ENCODE measurements at regions not wholly inside any gene's neighbourhood (a gene's known extent, or its start where the extent isn't known, plus 50 kb on each side); places are given as distances from the start of the nearest gene placed in this dataset.
"Not testable (repeated sequence)": the region's sequence is repeated elsewhere in the genome, so short reads cannot be mapped to it uniquely, and the experiment has no call there.

GRCh38 chr19:29004796-29005195, 208.2 kb downstream of the UQCRFS1 start:
- no peak for DNase-seq

GRCh38 chr19:29003641-29004409, 209.1 kb downstream of the UQCRFS1 start:
- no peak for DNase-seq

- DNase-seq: no peak
Observed at GRCh38 chr19:29002336-29002735, 210.6 kb downstream of the UQCRFS1 start.

DNA sequence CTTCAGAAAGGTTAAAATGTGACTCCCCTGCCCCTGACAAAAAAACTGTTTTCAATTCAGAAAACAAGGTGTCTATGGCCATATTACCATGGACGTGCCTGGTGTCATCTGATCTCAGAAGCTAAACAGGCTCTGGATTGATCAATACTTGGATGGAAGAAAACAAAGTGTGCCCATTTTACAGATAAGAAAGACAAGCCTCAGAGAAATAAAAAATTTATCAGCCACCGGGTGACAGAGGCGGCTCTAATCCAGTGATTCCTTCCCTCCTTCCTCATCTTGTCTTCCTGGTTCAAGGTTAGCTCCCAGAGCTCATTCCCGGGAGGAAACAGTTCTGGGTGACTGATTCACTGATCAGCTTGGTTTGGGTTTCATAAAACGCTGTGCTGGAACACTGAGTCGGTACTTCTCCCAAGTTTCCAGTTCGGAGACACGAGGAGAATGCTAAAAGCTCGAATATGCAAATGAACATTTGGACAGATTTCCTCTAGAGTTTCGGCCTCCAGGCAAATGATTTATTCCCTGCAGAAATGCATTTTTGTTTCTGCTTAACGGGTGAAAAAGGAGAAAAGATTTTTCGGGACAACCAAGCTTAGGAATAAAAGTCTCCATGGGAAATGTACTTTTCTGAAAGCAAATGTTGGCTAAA, 211.2 kb downstream of the UQCRFS1 start:
- DNase-seq: no peak

- DNase-seq: no peak
Observed at GRCh38 chr19:29001141-29001581, 211.8 kb downstream of the UQCRFS1 start.

DNA sequence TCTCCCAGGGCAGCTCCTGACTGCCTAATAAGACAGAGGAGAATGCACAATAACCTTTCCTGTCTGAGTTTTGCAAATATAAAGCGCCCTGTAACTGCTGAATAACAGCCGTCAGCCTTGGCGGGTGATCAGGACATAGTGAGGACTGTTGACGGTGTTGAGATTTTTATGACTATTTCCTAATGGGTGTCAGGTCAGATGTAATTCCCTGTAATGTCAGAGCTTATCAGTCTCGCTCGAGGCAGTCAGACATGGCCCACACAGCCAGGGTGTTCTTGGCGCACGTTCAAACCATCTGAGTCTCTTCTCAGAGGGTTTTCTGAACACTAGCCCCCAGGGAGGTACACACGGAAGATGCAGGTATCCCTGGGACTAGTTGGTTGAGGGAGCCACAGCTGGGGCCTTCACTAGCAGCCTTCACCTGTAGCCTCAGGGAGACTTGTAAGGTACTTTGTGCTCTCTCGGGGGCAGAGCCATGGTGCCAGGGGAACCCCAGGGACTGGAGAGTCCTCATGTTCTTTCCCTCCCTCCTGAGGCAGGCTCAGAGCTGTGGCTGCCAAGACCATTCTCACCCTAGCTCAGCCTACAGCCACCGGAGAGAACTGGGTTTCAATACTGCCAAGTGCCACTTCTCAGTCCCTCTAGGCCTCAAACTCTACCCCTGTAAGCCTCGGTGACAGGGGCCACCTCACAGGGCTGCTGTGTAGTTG, 213.1 kb downstream of the UQCRFS1 start:
- DNase-seq: no peak

- DNase-seq: no peak
Observed at GRCh38 chr19:28998974-28999373, 214.0 kb downstream of the UQCRFS1 start.

GRCh38 chr19:28997866-28998265, 215.1 kb downstream of the UQCRFS1 start:
- not testable (repeated sequence) for DNase-seq

GRCh38 chr19:28990522-28990921, 222.4 kb downstream of the UQCRFS1 start:
- DNase-seq: no peak

GRCh38 chr19:28989739-28990138, 223.2 kb downstream of the UQCRFS1 start:
- DNase-seq: no peak

- DNase-seq: no peak
Observed at GRCh38 chr19:28988066-28988465, 224.9 kb downstream of the UQCRFS1 start.

DNA sequence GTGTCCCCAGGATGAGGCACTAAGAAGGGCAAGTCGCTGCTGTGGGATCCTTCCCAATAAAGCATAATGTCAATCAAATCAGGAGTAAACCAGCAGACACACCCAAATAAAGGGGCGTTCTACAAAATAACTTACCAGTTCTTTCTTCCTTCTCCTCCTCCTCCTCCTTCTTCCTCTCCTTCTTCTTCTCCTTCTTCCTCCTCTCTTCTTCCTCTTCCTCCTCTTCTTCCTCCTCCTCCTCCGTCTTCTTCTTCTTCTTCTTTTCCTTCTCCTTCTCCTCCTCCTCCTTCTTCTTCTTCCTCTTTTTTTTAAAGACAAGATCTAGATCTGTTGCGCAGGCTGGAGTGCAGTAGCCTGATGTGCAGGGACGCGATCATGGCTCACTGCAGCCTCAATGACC, 225.8 kb downstream of the UQCRFS1 start:
- DNase-seq: no peak

DNA sequence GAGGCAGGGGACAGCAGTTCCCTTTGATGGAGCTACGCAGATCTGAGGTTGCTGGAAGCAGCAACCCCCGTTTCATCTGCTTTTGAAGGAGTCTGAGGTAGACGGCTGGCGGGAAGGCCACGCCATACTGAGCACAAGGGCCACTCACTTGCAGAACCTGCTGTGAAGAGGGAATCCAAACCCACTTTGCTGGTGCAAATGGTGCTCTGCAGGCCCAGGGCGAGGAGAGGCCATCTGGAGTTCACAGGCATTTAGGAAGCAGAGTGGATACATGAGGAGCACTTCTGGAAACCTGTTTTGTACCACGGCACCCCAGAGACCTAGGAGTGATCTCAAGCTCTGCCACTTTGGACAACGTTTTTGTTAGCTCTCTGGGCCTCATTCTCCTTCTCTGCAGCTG, 227.8 kb downstream of the UQCRFS1 start:
- peak; percentile 84 for DNase-seq

DNA sequence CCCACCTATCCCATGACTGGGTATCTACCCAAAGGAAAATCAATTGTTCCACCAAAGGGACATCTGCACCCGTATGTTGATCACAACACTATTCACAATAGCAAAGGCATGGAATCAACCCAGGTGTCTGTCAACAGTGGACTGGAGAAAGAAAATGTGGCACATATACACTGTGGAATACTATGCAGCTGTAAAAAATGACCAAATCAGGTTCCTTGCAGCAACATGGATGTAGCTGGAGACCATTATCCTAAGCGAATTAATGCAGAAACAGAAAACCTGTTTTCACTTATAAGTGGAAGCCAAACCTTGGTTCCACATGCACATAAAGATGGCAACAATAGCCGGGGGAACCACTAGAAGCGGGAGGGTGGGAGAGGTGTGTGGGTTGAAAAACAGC, 228.6 kb downstream of the UQCRFS1 start:
- no peak for DNase-seq

- DNase-seq: no peak
Observed at GRCh38 chr19:28983430-28983829, 229.5 kb downstream of the UQCRFS1 start.

- no peak for DNase-seq
Observed at GRCh38 chr19:28981994-28982393, 231.0 kb downstream of the UQCRFS1 start.

DNA sequence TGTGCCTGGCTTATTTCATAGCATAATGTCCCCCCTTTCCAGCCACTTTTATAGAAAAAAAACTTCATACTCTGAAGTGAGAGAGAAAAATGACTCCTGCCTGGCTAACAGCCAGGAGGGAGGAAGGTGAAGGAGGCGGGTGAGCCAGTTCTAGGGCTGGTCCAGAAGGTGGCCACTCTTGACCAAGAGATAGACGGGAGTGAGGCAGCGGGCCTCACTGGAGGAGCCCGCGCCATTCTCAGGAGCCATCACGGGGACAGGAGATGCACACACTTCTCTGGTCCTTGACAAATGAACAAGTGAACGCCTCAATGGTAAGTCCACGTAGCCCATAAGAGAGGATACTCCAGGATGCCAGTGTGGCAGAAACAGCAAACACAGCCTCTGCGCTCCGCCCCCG, 231.4 kb downstream of the UQCRFS1 start:
- peak; percentile 10 for DNase-seq

GRCh38 chr19:28980236-28980868, 232.6 kb downstream of the UQCRFS1 start:
- DNase-seq: no peak

GRCh38 chr19:28977826-28978225, 235.1 kb downstream of the UQCRFS1 start:
- DNase-seq: no peak

DNA sequence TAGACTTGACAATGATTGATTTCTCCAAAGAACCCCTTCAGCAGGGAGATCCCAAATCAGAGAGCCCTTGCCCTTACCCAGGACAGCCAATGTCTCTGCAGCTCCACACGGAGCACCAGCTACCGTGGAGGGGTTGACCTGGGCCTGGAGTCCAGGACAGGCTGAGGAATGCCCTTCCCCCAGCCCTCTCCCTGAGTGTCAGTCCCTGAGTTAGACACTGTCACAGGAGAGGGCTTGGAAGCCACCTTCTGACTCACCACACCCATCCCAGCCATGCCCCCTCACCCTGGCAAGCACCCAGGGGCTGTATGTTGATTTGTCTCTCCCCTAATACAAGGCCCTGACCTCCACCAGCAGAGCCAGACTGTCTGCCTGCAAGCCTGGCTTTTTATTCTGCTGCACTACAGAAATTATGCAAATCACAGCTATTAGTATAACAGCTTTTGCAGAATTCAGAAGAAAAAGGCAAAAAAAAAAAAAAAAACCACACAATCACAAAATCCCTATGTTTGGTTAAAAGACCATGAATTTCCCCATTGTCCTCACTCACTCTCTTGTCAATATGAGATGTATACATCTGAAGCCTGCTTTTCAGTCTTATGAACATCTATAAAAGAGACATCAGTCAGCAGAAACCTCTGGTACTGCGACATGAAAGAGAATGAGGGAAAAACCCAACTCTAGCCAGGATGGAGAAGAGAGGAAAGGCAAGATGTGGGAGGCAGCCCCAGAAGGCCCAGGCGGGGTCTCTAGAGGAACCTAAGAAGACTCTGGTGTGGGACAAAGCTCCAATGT, 240.7 kb downstream of the UQCRFS1 start:
- DNase-seq: no peak

- DNase-seq: no peak
Observed at GRCh38 chr19:28971513-28971912, 241.4 kb downstream of the UQCRFS1 start.

DNA sequence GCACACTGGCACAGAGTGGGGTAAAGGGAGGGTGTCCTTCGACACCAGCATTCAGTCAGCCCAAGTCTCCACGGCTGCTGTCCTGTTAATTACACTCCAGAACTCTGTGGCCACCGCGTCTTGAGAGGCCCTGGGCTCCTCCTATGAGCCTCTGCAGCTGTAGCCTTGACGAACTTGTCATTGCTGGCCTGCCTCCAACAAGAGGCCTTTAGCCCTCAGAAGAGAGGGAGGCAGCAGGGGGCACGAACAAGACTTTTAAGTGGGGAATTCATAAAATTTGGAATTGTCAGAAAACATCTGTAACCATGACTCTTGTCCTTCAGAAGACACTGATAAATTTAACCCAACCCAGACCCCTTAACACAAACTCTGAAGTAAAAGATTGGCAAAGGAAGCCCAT, 241.9 kb downstream of the UQCRFS1 start:
- DNase-seq: no peak

DNA sequence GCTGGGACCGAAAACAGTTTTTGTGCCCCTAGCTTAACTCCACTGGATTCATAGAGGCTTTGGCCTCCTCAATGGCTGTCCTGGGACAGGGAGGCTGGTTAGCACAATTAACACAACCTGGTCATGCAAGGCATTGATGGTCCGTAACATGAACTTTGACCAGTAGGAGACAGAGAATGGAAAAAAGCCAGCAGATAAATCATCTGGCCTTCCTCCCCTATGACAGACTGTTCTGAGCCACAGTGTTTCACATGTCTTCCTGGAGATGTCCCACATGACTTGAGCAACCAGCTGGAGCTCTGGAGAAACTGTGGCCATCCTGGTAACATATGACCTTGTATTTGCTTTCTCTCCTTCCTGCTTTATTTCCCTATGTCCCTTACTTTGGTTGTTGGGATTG, 244.2 kb downstream of the UQCRFS1 start:
- DNase-seq: no peak
